ENCODE measurements at regions not wholly inside any gene's neighbourhood (a gene's known extent, or its start where the extent isn't known, plus 50 kb on each side); places are given as distances from the start of the nearest gene placed in this dataset.

GRCh38 chr18:30775629-30776028, 266.9 kb downstream of the DSC3 start:
- no peak overlapping the region for H2AFZ ChIP-seq (ENCODE audit: low read length)
- CTCF ChIA-PET (ENCODE audit: partially characterized antibody) = interaction anchor here (1.0 kb wide), 1 partner anchor 11 kb away, joined by 6 read pairs; no protein-coding TSS in a partner anchor
- no peak overlapping the region for H2BK120ac ChIP-seq (replicated peaks; ENCODE audit: low read depth, low read length)
- no peak overlapping the region for H3K14ac ChIP-seq (ENCODE audit: insufficient read length)
- DNase-seq (ENCODE audit: low read depth in 1 of 2, low spot score in 2 of 2) = peak in 1 of 2 experiments; percentile 3
- peaks cover 0 to 2% (median 0%) of the 10 kb centered on the region in 4 experiments; a peak in 3 of 7 replicates for H3K4me1 ChIP-seq (replicated peaks in 1 of 4; ENCODE audit: control insufficient read depth in 3 of 4, insufficient read depth in 4 of 4, low read length in 3 of 4)
- H4K8ac ChIP-seq (ENCODE audit: extremely low read depth, insufficient read depth, low read length) = no peak overlapping the region
- no peak overlapping the region for H3K18ac ChIP-seq (ENCODE audit: extremely low read depth, low read length)
- H3K9me3 ChIP-seq (ENCODE audit: insufficient read depth in 2 of 2, low read depth in 1 of 2, low read length in 1 of 2) = peaks cover 3 to 17% of the 10 kb centered on the region in 2 experiments; a peak in 2 of 4 replicates
- H4K5ac ChIP-seq (ENCODE audit: insufficient read length, low read depth, low read length) = no peak overlapping the region
- H3K4me3 ChIP-seq (ENCODE audit: extremely low read depth in 1 of 4, insufficient read depth in 2 of 4, low read depth in 3 of 4, low read length in 4 of 4) = no peak overlapping the region; a peak in 1 of 8 replicates
- no peaks in the 10 kb centered on the region for H3K27me3 ChIP-seq (replicated peaks in 1 of 4; ENCODE audit: control insufficient read depth in 3 of 4, extremely low read depth in 1 of 4, insufficient read depth in 3 of 4, low read length in 3 of 4)
- peak overlapping the region; percentile 8 to 10; a peak in 1 of 4 replicates for H3K4me2 ChIP-seq (ENCODE audit: insufficient read depth in 1 of 2, low read depth in 2 of 2, low read length in 2 of 2)
- no peaks in the 10 kb centered on the region for H3K23me2 ChIP-seq (ENCODE audit: low read depth, low read length)
- no peaks in the 10 kb centered on the region for H4K20me1 ChIP-seq (replicated peaks in 1 of 2; ENCODE audit: control insufficient read depth in 1 of 2, insufficient read depth in 2 of 2, low read length in 2 of 2)
- no peak overlapping the region for H4K91ac ChIP-seq (replicated peaks; ENCODE audit: insufficient read length, low read length)
- no peak overlapping the region for H2BK15ac ChIP-seq (ENCODE audit: low read length)
- POLR2A ChIA-PET (ENCODE audit: partially characterized antibody) = no interaction called here
- H3K56ac ChIP-seq (replicated peaks; ENCODE audit: insufficient read length, low read depth, low read length) = no peak overlapping the region
- H3K23ac ChIP-seq (ENCODE audit: insufficient read length) = no peak overlapping the region
- no peak overlapping the region for H2BK20ac ChIP-seq (ENCODE audit: low read length)
- TF ChIP-seq TAF1 (IDR thresholded peaks at IDR 0.05; ENCODE audit: low read depth, low read length) = no peak
- no peak for TF ChIP-seq SIN3A (conservative IDR thresholded peaks at IDR 0.05 in 1 of 2, IDR thresholded peaks at IDR 0.05 in 1 of 2; ENCODE audit: low read depth in 1 of 2, low read length in 2 of 2)
- TF ChIP-seq POU5F1 (IDR thresholded peaks at IDR 0.05; ENCODE audit: low read depth, low read length) = no peak
- no peak for TF ChIP-seq FOSL1 (IDR thresholded peaks at IDR 0.05; ENCODE audit: insufficient read depth, low read depth, low read length)
- TF ChIP-seq CHD2 (IDR thresholded peaks at IDR 0.05; ENCODE audit: low read length) = no peak
- TF ChIP-seq MAX (IDR thresholded peaks at IDR 0.05) = no peak
- TF ChIP-seq SIX5 (IDR thresholded peaks at IDR 0.05; ENCODE audit: low read depth, low read length) = no peak
- TF ChIP-seq RBBP5 (IDR thresholded peaks at IDR 0.05; ENCODE audit: borderline replicate concordance, low read depth, low read length) = no peak
- TF ChIP-seq ATF2 (IDR thresholded peaks at IDR 0.05; ENCODE audit: low read length) = no peak
- no peak for TF ChIP-seq SP1 (IDR thresholded peaks at IDR 0.05; ENCODE audit: low read depth, low read length)
- no peak for TF ChIP-seq POLR2AphosphoS5 (IDR thresholded peaks at IDR 0.05; ENCODE audit: low read depth, low read length)
- H3K79me2 ChIP-seq (ENCODE audit: control insufficient read depth in 1 of 2, insufficient read depth in 2 of 2, low read length in 2 of 2) = no peaks in the 10 kb centered on the region
- no peaks in the 10 kb centered on the region for H3K79me1 ChIP-seq (ENCODE audit: low read depth, low read length)
- no peak overlapping the region for H2BK12ac ChIP-seq (ENCODE audit: low read depth, low read length)
- H3K4ac ChIP-seq (replicated peaks; ENCODE audit: insufficient read length, low read depth, low read length) = no peak overlapping the region
- no peak overlapping the region for H2BK5ac ChIP-seq (ENCODE audit: low read depth, low read length)
- no peak for FAIRE-seq
- H2AK5ac ChIP-seq (ENCODE audit: low read depth, low read length) = no peak overlapping the region
- H3K36me3 ChIP-seq (ENCODE audit: control insufficient read depth in 2 of 4, insufficient read depth in 4 of 4, low read length in 3 of 4) = no peaks in the 10 kb centered on the region
- H3K27ac ChIP-seq (ENCODE audit: low read depth, low read length) = no peak overlapping the region
- no peak overlapping the region for H3K9ac ChIP-seq (replicated peaks in 1 of 4; ENCODE audit: extremely low read depth in 1 of 4, low read depth in 3 of 4, low read length in 3 of 4)
